Esophagus muscularis mucosa (tissue), 4 donors: ENCODE measurements at regions not wholly inside any gene's neighbourhood (a gene's known extent, or its start where the extent isn't known, plus 50 kb on each side); places are given as distances from the start of the nearest gene placed in this dataset.

Experiments used
- DNase-seq: peaks from one replicate; pipeline ENCODE4 v3.0.0-alpha.2; 2017; ENCODE audit errors: extremely low spot score
- H3K27ac ChIP-seq, 4 donors: fragments of 200-600 bp; sonication (generic); replicated peaks in 1 of 4; 1 replicate in 3 of 4; 2 replicates in 1 of 4; pipeline ENCODE4 v1.5.1; 2016 to 2019; ENCODE audit warnings: mild to moderate bottlenecking in 1 of 4
- H3K27me3 ChIP-seq, 4 donors: fragments of 200-600 bp; sonication (generic); one replicate each; pipeline versions ENCODE4 v1.5.1 to v1.6.0; 2016 to 2019
- H3K36me3 ChIP-seq, 4 donors: fragments of 200-600 bp; sonication (generic); one replicate each; pipeline ENCODE4 v1.5.1; 2016 to 2019
- H3K4me1 ChIP-seq, 4 donors: fragments of 200-600 bp; sonication (generic); one replicate each; pipeline ENCODE4 v1.5.1; 2016 to 2019
- H3K4me3 ChIP-seq, 4 donors: fragments of 200-600 bp; sonication (generic); 1 replicate in 2 of 4; 2 replicates in 2 of 4; pipeline ENCODE4 v1.5.1; 2016 to 2019; ENCODE audit warnings: mild to moderate bottlenecking in 4 of 4, moderate library complexity in 1 of 4
- H3K9me3 ChIP-seq, 4 donors: fragments of 200-600 bp; sonication (generic); 1 replicate in 3 of 4; 2 replicates in 1 of 4; pipeline ENCODE4 v1.5.1; 2016 to 2019
- EP300 ChIP-seq: sonication (generic); formaldehyde crosslinking; IDR thresholded peaks from one replicate; pipeline ENCODE4 v1.6.1; 2017; ENCODE audit warnings: antibody characterized with exemption
- POLR2A ChIP-seq: fragments of 450-650 bp; IDR thresholded peaks from one replicate; pipeline ENCODE4 v1.6.1; 2017; ENCODE audit warnings: antibody characterized with exemption, moderate library complexity, mild to moderate bottlenecking, low read depth
- POLR2AphosphoS5 ChIP-seq, 2 donors: sonication (generic); formaldehyde crosslinking; IDR thresholded peaks; one replicate each; pipeline ENCODE4 v1.6.1; 2017; ENCODE audit warnings: antibody characterized with exemption in 2 of 2
- WGBS: methylation state at CpG from one replicate; pipeline ENCODE4 v1.1.5; 2018; 5-methylcytosine and 5-hydroxymethylcytosine counted together
- intact Hi-C: fragments of 100-400 bp; cut with DNase I; formaldehyde crosslinking; loops from one replicate; pipeline ENCODE4 v1.15.1; 2023
- TF ChIP-seq, protein P1 (sequence below), 3 experiments: fragments of 200-600 bp in 2 of 3; fragments of 450-650 bp in 1 of 3; sonication (generic) in 2 of 3; IDR thresholded peaks; one replicate each; pipeline ENCODE4 v1.5.1; 2017 to 2019; ENCODE audit warnings: antibody characterized with exemption in 3 of 3, mild to moderate bottlenecking in 2 of 3, moderate library complexity in 1 of 3

DNA sequence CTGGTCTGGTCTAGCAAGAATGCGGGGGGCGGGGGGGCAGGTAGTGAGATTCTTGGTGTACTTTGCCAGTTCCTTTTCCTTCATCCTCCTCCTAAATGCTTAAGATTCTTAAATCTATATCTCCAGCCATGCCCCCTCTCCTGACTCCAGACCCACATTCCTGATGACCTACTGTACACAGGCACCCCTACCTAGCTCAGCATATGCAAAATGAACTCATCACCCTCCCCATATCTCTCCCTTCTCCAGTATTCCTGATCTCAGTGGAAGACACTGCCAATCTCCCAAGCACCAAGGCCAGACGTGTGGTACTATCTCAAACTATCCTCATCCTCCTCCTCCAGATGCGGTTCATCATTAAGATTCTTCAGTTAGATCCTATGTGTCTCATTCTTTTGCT lies 215.8 kb downstream of the SPTSSA start:
- Histone ChIP-seq H3K27ac (no peak overlapping the region), H3K4me3 (no peak overlapping the region), H3K4me1 (peaks cover 4 to 24% (median 8%) of the 10 kb centered on the region in 4 donors), H3K27me3 (no peaks in the 10 kb centered on the region), H3K9me3 (peaks cover 0 to 5% (median 0%) of the 10 kb centered on the region in 4 donors), H3K36me3 (no peaks in the 10 kb centered on the region)
- TF ChIP-seq POLR2A (no peak), EP300 (no peak), POLR2AphosphoS5 (IDR thresholded peaks at IDR 0.05) (no peak)
- TF ChIP-seq, protein P1, sequence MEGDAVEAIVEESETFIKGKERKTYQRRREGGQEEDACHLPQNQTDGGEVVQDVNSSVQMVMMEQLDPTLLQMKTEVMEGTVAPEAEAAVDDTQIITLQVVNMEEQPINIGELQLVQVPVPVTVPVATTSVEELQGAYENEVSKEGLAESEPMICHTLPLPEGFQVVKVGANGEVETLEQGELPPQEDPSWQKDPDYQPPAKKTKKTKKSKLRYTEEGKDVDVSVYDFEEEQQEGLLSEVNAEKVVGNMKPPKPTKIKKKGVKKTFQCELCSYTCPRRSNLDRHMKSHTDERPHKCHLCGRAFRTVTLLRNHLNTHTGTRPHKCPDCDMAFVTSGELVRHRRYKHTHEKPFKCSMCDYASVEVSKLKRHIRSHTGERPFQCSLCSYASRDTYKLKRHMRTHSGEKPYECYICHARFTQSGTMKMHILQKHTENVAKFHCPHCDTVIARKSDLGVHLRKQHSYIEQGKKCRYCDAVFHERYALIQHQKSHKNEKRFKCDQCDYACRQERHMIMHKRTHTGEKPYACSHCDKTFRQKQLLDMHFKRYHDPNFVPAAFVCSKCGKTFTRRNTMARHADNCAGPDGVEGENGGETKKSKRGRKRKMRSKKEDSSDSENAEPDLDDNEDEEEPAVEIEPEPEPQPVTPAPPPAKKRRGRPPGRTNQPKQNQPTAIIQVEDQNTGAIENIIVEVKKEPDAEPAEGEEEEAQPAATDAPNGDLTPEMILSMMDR (IDR thresholded peaks at IDR 0.05): no peak
- WGBS: 52% methylated on average over 4 of the region's 4 CpGs
- DNase-seq: peak; percentile 62
- intact Hi-C loops: no loop called here

DNA sequence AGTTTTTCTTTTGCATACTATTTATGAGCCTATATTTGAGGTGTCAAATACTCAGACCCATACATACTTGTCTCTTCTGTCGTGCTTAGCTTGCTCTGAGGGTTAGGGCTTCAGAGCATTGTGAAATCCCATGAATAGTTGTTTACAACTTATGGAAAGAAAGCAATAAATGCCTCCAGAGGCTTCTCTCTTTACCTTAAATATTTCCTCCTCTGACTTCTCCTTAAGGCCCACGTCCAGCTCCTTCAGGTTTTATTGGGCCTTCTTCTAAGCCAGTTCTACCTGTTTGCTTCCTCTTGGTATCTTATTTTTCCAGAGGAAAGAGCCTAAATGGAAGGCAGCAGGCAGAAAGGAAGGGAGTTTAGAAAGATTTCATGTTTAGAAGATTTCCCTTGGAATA lies 218.6 kb downstream of the SPTSSA start:
- intact Hi-C loops: no loop called here
- Histone ChIP-seq H3K4me1 (peaks cover 0 to 26% (median 24%) of the 10 kb centered on the region in 4 donors), H3K27ac (no peak overlapping the region), H3K9me3 (peaks cover 0 to 3% (median 0%) of the 10 kb centered on the region in 4 donors), H3K27me3 (no peaks in the 10 kb centered on the region), H3K36me3 (no peaks in the 10 kb centered on the region), H3K4me3 (no peak overlapping the region)
- 85% methylated on average over 2 of the region's 2 CpGs for WGBS
- peak; percentile 12 for DNase-seq
- TF ChIP-seq POLR2AphosphoS5 (IDR thresholded peaks at IDR 0.05): no peak
- TF ChIP-seq, protein P1 (IDR thresholded peaks at IDR 0.05): no peak
- TF ChIP-seq EP300: no peak
- no peak for TF ChIP-seq POLR2A

DNA sequence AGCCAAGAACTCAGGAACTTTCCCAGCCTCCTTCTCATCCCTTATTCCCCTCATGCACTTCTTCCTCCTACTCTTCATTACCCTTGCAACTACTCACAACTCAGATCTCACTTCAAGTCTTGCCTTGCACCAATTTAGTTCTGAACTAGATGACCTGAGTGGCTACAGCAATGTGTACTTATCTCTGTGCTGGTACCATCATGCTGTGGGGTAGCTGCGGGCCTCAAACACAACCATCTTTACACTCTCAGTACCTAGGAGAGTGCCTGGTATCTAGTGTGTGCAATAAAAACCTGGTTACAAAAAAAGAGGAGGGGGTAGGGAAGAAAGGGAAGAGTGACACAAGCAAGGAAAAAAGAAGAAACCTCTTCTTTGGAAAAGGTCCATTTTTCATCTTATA lies 219.0 kb downstream of the SPTSSA start:
- Histone ChIP-seq H3K36me3 (no peaks in the 10 kb centered on the region), H3K4me3 (no peak overlapping the region), H3K9me3 (no peaks in the 10 kb centered on the region), H3K27ac (no peak overlapping the region), H3K27me3 (no peaks in the 10 kb centered on the region), H3K4me1 (peaks cover 0 to 30% (median 25%) of the 10 kb centered on the region in 4 donors)
- no peak for TF ChIP-seq EP300
- no peak for TF ChIP-seq POLR2A
- no peak for TF ChIP-seq POLR2AphosphoS5 (IDR thresholded peaks at IDR 0.05)
- TF ChIP-seq, protein P1 (IDR thresholded peaks at IDR 0.05): no peak
- intact Hi-C loops: no loop called here
- peak; percentile 10 for DNase-seq
- WGBS: 83% methylated on average over 1 of the region's 1 CpG

DNA sequence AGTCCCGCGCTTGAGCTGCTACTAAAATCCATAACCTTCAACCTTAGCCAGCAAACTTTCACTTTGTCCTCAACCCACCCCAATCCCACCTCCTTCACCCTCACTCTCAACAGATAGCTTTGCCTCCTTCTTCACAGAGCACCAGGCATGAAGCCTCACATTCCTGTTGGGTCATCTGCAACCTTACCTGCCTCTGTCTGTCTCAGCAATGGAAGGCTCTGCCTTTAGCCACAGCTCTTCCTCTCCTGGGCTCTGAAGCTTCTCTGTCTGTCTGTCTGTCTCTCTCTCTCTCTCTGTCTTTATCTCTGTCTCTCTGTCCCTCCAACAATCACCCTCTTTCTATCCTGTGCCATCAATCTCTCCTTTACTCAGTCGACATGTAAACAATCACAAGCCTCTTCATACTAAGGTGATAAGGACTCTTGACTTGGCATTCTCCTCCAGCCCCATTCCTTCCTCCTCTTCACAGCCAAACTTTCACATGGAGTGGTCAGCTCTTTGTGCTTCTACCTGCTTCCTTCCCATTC lies 220.8 kb downstream of the SPTSSA start:
- Histone ChIP-seq H3K27me3 (no peaks in the 10 kb centered on the region), H3K9me3 (no peaks in the 10 kb centered on the region), H3K36me3 (no peaks in the 10 kb centered on the region), H3K27ac (no peak overlapping the region), H3K4me3 (no peak overlapping the region), H3K4me1 (peaks cover 3 to 34% (median 33%) of the 10 kb centered on the region in 4 donors)
- peak; percentile 86 for DNase-seq
- intact Hi-C loops: no loop called here
- TF ChIP-seq POLR2A (no peak), EP300 (no peak), POLR2AphosphoS5 (IDR thresholded peaks at IDR 0.05) (no peak)
- TF ChIP-seq, protein P1 (IDR thresholded peaks at IDR 0.05): no peak
- 78% methylated on average over 3 of the region's 3 CpGs for WGBS

DNA sequence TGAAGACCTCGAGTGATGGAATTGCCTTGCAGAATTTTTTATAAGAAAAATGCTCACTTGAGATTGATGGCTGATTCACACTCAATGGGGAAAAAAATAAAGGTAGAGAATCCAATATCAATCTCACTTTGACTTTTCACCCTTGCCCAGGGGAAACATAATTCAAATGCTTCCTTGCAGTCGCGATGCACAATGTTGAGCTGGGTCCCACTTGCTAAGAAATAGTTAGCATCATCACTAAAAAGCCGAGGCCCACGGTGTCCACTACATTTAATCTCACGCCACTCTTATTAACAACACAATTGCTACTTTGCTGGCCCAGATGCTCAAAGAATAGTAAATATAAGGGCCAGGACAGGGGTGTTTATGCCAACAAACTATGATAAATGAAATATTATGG lies 223.4 kb downstream of the SPTSSA start:
- no peaks in the 10 kb centered on the region for H3K9me3 ChIP-seq
- WGBS: 88% methylated on average over 6 of the region's 6 CpGs
- no peak overlapping the region for H3K4me3 ChIP-seq
- peak overlapping the region in 3 of 4 donors; percentile 16 to 84 (median 25) for H3K27ac ChIP-seq
- peak; percentile 47 for DNase-seq
- TF ChIP-seq POLR2A (no peak), POLR2AphosphoS5 (IDR thresholded peaks at IDR 0.05) (no peak)
- no peaks in the 10 kb centered on the region for H3K36me3 ChIP-seq
- intact Hi-C loops: no loop called here
- peaks cover 22 to 60% (median 58%) of the 10 kb centered on the region in 4 donors for H3K4me1 ChIP-seq
- no peaks in the 10 kb centered on the region for H3K27me3 ChIP-seq
